ENCODE measurements at regions not wholly inside any gene's neighbourhood (a gene's known extent, or its start where the extent isn't known, plus 50 kb on each side); places are given as distances from the start of the nearest gene placed in this dataset.

DNA sequence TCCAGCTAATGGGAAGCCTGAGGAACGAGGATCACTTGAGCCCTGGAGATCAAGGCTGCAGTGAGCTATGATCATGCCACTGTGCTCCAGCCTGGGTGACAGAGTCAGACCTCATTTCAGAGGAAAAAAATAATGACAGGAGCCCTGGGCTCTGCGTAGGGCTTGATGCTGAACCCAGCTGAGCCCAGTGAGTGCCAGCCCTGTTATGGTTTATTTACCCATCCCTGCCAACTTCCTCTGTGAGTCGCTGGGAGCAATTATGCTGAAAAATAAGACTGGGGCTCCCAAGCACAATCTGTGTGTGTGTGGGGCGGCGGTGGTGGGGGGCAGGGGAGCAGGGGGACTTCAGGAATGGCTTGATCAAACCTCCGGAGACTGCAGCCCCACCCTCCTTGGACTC is 75.9 kb upstream of the PMEPA1 start:
- no peak for TF ChIP-seq HOXA7 (CRISPR knock-in tag; IDR thresholded peaks at IDR 0.05)
- no peak for TF ChIP-seq KDM1A (IDR thresholded peaks at IDR 0.05; ENCODE audit: low read depth)
- TF ChIP-seq POLR2A (IDR thresholded peaks at IDR 0.05; ENCODE audit: low read length), result no peak
- TF ChIP-seq, protein P1, sequence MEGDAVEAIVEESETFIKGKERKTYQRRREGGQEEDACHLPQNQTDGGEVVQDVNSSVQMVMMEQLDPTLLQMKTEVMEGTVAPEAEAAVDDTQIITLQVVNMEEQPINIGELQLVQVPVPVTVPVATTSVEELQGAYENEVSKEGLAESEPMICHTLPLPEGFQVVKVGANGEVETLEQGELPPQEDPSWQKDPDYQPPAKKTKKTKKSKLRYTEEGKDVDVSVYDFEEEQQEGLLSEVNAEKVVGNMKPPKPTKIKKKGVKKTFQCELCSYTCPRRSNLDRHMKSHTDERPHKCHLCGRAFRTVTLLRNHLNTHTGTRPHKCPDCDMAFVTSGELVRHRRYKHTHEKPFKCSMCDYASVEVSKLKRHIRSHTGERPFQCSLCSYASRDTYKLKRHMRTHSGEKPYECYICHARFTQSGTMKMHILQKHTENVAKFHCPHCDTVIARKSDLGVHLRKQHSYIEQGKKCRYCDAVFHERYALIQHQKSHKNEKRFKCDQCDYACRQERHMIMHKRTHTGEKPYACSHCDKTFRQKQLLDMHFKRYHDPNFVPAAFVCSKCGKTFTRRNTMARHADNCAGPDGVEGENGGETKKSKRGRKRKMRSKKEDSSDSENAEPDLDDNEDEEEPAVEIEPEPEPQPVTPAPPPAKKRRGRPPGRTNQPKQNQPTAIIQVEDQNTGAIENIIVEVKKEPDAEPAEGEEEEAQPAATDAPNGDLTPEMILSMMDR (IDR thresholded peaks at IDR 0.05), result no peak
- no peak for TF ChIP-seq EP300 (IDR thresholded peaks at IDR 0.05)
- no peak for TF ChIP-seq RAD21 (conservative IDR thresholded peaks at IDR 0.05 in 1 of 2, IDR thresholded peaks at IDR 0.05 in 1 of 2)
- TF ChIP-seq, protein P2, sequence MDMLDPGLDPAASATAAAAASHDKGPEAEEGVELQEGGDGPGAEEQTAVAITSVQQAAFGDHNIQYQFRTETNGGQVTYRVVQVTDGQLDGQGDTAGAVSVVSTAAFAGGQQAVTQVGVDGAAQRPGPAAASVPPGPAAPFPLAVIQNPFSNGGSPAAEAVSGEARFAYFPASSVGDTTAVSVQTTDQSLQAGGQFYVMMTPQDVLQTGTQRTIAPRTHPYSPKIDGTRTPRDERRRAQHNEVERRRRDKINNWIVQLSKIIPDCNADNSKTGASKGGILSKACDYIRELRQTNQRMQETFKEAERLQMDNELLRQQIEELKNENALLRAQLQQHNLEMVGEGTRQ (IDR thresholded peaks at IDR 0.05), result no peak
- TF ChIP-seq, protein P3, sequence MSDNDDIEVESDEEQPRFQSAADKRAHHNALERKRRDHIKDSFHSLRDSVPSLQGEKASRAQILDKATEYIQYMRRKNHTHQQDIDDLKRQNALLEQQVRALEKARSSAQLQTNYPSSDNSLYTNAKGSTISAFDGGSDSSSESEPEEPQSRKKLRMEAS (IDR thresholded peaks at IDR 0.05), result no peak
- no peak for TF ChIP-seq FOSL2 (IDR thresholded peaks at IDR 0.05)
- no peak for TF ChIP-seq FOSL2 (CRISPR knock-in tag; IDR thresholded peaks at IDR 0.05)

Data from A549 (cell line).